PC-3 (cell line): ENCODE measurements at regions not wholly inside any gene's neighbourhood (a gene's known extent, or its start where the extent isn't known, plus 50 kb on each side); places are given as distances from the start of the nearest gene placed in this dataset.

Source experiments
- EZH2 ChIP-seq: fragments of 300-600 bp; sonication (generic); IDR thresholded peaks from one replicate; pipeline ENCODE4 v1.6.1; 2017; ENCODE audit warnings: antibody characterized with exemption, mild to moderate bottlenecking, low read length; ENCODE audit not compliant: unreplicated experiment
- EZH2phosphoT487 ChIP-seq: fragments of 300-600 bp; sonication (generic); IDR thresholded peaks from 2 replicates; pipeline ENCODE4 v1.6.1; 2018; ENCODE audit warnings: mild to moderate bottlenecking, antibody characterized with exemption, low read length, borderline replicate concordance
- TF ChIP-seq, protein P1 (sequence below): fragments of 300-600 bp; sonication (generic); conservative IDR thresholded peaks from 2 replicates; pipeline ENCODE4 v1.5.1; 2017; ENCODE audit warnings: antibody characterized with exemption, low read depth, mild to moderate bottlenecking, low read length

DNA sequence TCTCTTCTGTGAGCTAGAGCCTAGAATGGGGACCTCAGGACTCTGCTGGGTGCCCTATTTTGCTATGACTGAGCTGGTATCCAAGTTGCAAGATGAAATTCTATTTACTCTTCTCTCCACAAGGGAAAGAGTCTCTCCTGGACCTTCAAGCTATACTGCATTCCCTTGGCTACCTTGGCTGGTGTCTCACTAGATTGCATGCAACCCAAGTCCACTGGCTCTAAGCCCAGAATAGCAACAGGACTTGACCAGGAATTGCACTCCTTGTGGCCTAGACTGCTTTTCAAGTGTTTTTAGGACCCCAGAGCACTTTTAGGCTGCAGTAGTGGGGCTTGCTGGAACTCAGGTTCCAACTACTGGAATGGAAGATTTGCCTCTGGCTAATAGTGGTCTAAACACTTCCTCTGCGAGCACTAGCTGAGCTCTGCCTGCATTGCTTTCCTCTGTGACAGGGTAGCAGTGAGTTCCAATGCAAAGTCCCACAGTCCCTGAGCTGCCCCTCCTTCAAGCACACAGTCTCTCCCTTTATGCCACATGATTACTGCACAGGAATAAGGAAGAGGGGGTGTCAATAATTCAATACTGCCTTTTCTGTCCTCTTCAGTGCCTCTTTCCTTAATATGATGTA lies 1009.1 kb upstream of the FLRT2 start:
- TF ChIP-seq EZH2 (no peak), EZH2phosphoT487 (no peak)
- TF ChIP-seq, protein P1, sequence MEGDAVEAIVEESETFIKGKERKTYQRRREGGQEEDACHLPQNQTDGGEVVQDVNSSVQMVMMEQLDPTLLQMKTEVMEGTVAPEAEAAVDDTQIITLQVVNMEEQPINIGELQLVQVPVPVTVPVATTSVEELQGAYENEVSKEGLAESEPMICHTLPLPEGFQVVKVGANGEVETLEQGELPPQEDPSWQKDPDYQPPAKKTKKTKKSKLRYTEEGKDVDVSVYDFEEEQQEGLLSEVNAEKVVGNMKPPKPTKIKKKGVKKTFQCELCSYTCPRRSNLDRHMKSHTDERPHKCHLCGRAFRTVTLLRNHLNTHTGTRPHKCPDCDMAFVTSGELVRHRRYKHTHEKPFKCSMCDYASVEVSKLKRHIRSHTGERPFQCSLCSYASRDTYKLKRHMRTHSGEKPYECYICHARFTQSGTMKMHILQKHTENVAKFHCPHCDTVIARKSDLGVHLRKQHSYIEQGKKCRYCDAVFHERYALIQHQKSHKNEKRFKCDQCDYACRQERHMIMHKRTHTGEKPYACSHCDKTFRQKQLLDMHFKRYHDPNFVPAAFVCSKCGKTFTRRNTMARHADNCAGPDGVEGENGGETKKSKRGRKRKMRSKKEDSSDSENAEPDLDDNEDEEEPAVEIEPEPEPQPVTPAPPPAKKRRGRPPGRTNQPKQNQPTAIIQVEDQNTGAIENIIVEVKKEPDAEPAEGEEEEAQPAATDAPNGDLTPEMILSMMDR, result no peak
